ENCODE measurements at regions not wholly inside any gene's neighbourhood (a gene's known extent, or its start where the extent isn't known, plus 50 kb on each side); places are given as distances from the start of the nearest gene placed in this dataset.

- TF ChIP-seq ZNF142 (CRISPR knock-in tag; IDR thresholded peaks at IDR 0.05): no peak
- TF ChIP-seq ATF6 (CRISPR knock-in tag; conservative IDR thresholded peaks at IDR 0.05): no peak
- TF ChIP-seq FOSL2 (CRISPR knock-in tag; IDR thresholded peaks at IDR 0.05): no peak
- TF ChIP-seq HMG20B (CRISPR knock-in tag; conservative IDR thresholded peaks at IDR 0.05): no peak
- no peak for TF ChIP-seq ZBTB2 (CRISPR knock-in tag; IDR thresholded peaks at IDR 0.05; ENCODE audit: low read depth)
- TF ChIP-seq ZNF883 (CRISPR knock-in tag; IDR thresholded peaks at IDR 0.05; ENCODE audit: not compliant biosample characterization): no peak
- TF ChIP-seq SALL2 (CRISPR knock-in tag; IDR thresholded peaks at IDR 0.05): no peak
- no peak for TF ChIP-seq PREB (CRISPR knock-in tag; IDR thresholded peaks at IDR 0.05)
- TF ChIP-seq ZNF180 (CRISPR knock-in tag; IDR thresholded peaks at IDR 0.05; ENCODE audit: borderline replicate concordance, low read depth): no peak
- TF ChIP-seq SNAPC5 (CRISPR knock-in tag; IDR thresholded peaks at IDR 0.05; ENCODE audit: borderline replicate concordance): no peak
- no peak for TF ChIP-seq TP53 (CRISPR knock-in tag; conservative IDR thresholded peaks at IDR 0.05)
- TF ChIP-seq CTCF (CRISPR knock-in tag; IDR thresholded peaks at IDR 0.05): no peak
- no peak for TF ChIP-seq ZNF274 (CRISPR knock-in tag; IDR thresholded peaks at IDR 0.05)
- no peak for TF ChIP-seq JUNB (CRISPR knock-in tag; IDR thresholded peaks at IDR 0.05; ENCODE audit: borderline replicate concordance)
These were observed 245.0 kb upstream of the NT5C1B start for GRCh38 chr2:18834341-18834740.
